GM19099 (cell line): ENCODE measurements at regions not wholly inside any gene's neighbourhood (a gene's known extent, or its start where the extent isn't known, plus 50 kb on each side); places are given as distances from the start of the nearest gene placed in this dataset.

Experiments
- POLR2A ChIP-seq: IDR thresholded peaks from 3 replicates; pipeline ENCODE4 v1.6.1; 2011; ENCODE audit warnings: low read depth; ENCODE audit not compliant: insufficient read length; ENCODE audit errors: extremely low read depth

- TF ChIP-seq POLR2A, result no peak
These were observed 90.5 kb upstream of the LUZP2 start for GRCh38 chr11:24406389-24406788.

- no peak for TF ChIP-seq POLR2A
These were observed 89.9 kb upstream of the LUZP2 start for GRCh38 chr11:24406980-24407379.

- no peak for TF ChIP-seq POLR2A
These were observed 89.1 kb upstream of the LUZP2 start for GRCh38 chr11:24407733-24408132.

GRCh38 chr11:24408202-24408601 lies 88.7 kb upstream of the LUZP2 start:
- no peak for TF ChIP-seq POLR2A

- no peak for TF ChIP-seq POLR2A
These were observed 85.1 kb upstream of the LUZP2 start for GRCh38 chr11:24411791-24412190.

- TF ChIP-seq POLR2A, result no peak
These were observed 84.1 kb upstream of the LUZP2 start for GRCh38 chr11:24412722-24413121.

GRCh38 chr11:24413391-24413790 lies 83.5 kb upstream of the LUZP2 start:
- no peak for TF ChIP-seq POLR2A

GRCh38 chr11:24421766-24422165 lies 75.1 kb upstream of the LUZP2 start:
- TF ChIP-seq POLR2A, result no peak

GRCh38 chr11:24422376-24422775 lies 74.5 kb upstream of the LUZP2 start:
- TF ChIP-seq POLR2A, result no peak

GRCh38 chr11:24437123-24437522 lies 59.7 kb upstream of the LUZP2 start:
- TF ChIP-seq POLR2A, result no peak
